DOHH2 (cell line): ENCODE measurements at regions not wholly inside any gene's neighbourhood (a gene's known extent, or its start where the extent isn't known, plus 50 kb on each side); places are given as distances from the start of the nearest gene placed in this dataset.

ENCODE experiments used
- H3F3A ChIP-seq: fragments of 200-600 bp; sonication (generic), shearing (Covaris generic); 2 replicates; pipeline ENCODE4 v1.6.0; 2016; ENCODE audit warnings: antibody characterized with exemption, mild to moderate bottlenecking; ENCODE audit not compliant: control insufficient read depth, insufficient read depth
- H3K27ac ChIP-seq: fragments of 200-600 bp; sonication (generic); 2 replicates; pipeline ENCODE4 v1.5.1; 2014; ENCODE audit warnings: low read depth, mild to moderate bottlenecking, low read length, moderate library complexity
- H3K27me3 ChIP-seq: fragments of 200-600 bp; sonication (generic); 2 replicates; pipeline ENCODE4 v1.6.1; 2014; ENCODE audit warnings: mild to moderate bottlenecking, low read length, mixed read lengths; ENCODE audit not compliant: control insufficient read depth
- H3K36me3 ChIP-seq: fragments of 200-600 bp; sonication (generic); 2 replicates; pipeline ENCODE4 v1.6.1; 2014; ENCODE audit warnings: mild to moderate bottlenecking, low read length, moderate library complexity, mixed read lengths; ENCODE audit not compliant: control insufficient read depth
- H3K4me1 ChIP-seq: fragments of 200-600 bp; sonication (generic); 2 replicates; pipeline ENCODE4 v1.6.1; 2014; ENCODE audit warnings: mild to moderate bottlenecking, low read length, mixed read lengths; ENCODE audit not compliant: control insufficient read depth
- H3K4me2 ChIP-seq: fragments of 200-600 bp; sonication (generic); 2 replicates; pipeline ENCODE4 v1.6.0; 2014; ENCODE audit warnings: mild to moderate bottlenecking, low read length, moderate library complexity
- H3K4me3 ChIP-seq: fragments of 200-600 bp; sonication (generic); 2 replicates; pipeline ENCODE4 v1.5.1; 2014; ENCODE audit warnings: mild to moderate bottlenecking, low read length, mixed read lengths
- H3K79me2 ChIP-seq: fragments of 200-600 bp; sonication (generic); 2 replicates; pipeline ENCODE4 v1.6.1; 2014; ENCODE audit warnings: mild to moderate bottlenecking, low read length, mixed read lengths; ENCODE audit not compliant: control insufficient read depth
- H3K9me2 ChIP-seq: fragments of 200-600 bp; sonication (generic); replicated peaks from 2 replicates; pipeline ENCODE4 v1.6.1; 2014; ENCODE audit warnings: mild to moderate bottlenecking, low read length, mixed read lengths; ENCODE audit not compliant: control insufficient read depth
- H3K9me3 ChIP-seq: fragments of 200-600 bp; sonication (generic); 2 replicates; pipeline ENCODE4 v1.6.1; 2014; ENCODE audit warnings: antibody characterized with exemption, low read length, mixed read lengths; ENCODE audit not compliant: control insufficient read depth, insufficient read depth
- H4K20me1 ChIP-seq: fragments of 200-600 bp; sonication (generic); 2 replicates; pipeline ENCODE4 v1.6.0; 2014; ENCODE audit warnings: low read depth, mild to moderate bottlenecking, antibody characterized with exemption, low read length, moderate library complexity; ENCODE audit not compliant: control insufficient read depth, insufficient read depth
- EZH2phosphoT487 ChIP-seq: fragments of 200-600 bp; sonication (generic); IDR thresholded peaks from 2 replicates; pipeline ENCODE4 v1.6.1; 2017; ENCODE audit warnings: borderline replicate concordance, mild to moderate bottlenecking, antibody characterized with exemption, low read length, moderate library complexity, mixed read lengths
- TF ChIP-seq, protein P1 (sequence below): fragments of 200-600 bp; sonication (generic); IDR thresholded peaks from one replicate; pipeline ENCODE4 v1.5.1; 2014; ENCODE audit warnings: antibody characterized with exemption, mild to moderate bottlenecking, low read depth, low read length; ENCODE audit not compliant: poor library complexity, severe bottlenecking

DNA sequence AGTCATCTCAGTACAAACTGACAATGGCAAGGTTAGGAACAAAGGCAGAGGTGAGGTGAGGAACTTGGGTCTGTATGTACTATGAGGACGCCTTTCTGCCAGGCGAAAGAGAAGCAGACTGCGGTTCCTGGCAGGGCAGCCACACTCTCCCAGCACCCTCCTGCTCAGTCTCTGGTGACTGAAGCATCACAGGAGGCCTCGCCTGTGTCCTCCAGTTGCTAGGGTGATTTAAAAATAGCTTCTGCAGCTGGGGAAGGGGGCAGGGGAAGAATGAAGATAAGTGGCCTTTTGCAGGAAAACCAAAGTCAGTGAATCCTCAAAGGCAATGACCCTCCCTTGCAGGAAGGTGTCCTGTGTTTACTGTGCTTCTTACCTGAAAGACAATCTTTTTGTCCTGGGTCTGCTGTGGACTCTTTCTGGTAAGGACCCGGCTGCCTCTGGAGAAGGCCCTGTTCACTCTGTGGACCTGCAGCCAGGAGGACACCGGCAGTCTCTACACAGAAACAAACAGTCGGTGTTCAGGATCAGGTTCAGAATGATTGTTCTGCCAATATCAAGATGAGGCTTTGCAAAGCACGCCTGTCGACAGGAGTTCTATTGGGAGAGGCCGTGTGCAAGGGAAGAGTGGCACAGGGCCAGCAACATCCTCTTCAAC lies 65.7 kb upstream of the DGKG start:
- Histone ChIP-seq H3K4me1 (peaks cover 6% of the 10 kb centered on the region; the same call in 1 of the 2 replicates), H3K4me2 (no peak overlapping the region), H3K27ac (no peak overlapping the region), H3K9me2 (no peaks in the 10 kb centered on the region), H3K4me3 (no peak overlapping the region), H3K36me3 (no peaks in the 10 kb centered on the region), H3K9me3 (no peaks in the 10 kb centered on the region), H3F3A (no peaks in the 10 kb centered on the region), H3K79me2 (no peaks in the 10 kb centered on the region), H4K20me1 (no peaks in the 10 kb centered on the region), H3K27me3 (peaks cover 3% of the 10 kb centered on the region; the same call in 1 of the 2 replicates)
- no peak for TF ChIP-seq EZH2phosphoT487
- TF ChIP-seq, protein P1, sequence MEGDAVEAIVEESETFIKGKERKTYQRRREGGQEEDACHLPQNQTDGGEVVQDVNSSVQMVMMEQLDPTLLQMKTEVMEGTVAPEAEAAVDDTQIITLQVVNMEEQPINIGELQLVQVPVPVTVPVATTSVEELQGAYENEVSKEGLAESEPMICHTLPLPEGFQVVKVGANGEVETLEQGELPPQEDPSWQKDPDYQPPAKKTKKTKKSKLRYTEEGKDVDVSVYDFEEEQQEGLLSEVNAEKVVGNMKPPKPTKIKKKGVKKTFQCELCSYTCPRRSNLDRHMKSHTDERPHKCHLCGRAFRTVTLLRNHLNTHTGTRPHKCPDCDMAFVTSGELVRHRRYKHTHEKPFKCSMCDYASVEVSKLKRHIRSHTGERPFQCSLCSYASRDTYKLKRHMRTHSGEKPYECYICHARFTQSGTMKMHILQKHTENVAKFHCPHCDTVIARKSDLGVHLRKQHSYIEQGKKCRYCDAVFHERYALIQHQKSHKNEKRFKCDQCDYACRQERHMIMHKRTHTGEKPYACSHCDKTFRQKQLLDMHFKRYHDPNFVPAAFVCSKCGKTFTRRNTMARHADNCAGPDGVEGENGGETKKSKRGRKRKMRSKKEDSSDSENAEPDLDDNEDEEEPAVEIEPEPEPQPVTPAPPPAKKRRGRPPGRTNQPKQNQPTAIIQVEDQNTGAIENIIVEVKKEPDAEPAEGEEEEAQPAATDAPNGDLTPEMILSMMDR, result no peak

DNA sequence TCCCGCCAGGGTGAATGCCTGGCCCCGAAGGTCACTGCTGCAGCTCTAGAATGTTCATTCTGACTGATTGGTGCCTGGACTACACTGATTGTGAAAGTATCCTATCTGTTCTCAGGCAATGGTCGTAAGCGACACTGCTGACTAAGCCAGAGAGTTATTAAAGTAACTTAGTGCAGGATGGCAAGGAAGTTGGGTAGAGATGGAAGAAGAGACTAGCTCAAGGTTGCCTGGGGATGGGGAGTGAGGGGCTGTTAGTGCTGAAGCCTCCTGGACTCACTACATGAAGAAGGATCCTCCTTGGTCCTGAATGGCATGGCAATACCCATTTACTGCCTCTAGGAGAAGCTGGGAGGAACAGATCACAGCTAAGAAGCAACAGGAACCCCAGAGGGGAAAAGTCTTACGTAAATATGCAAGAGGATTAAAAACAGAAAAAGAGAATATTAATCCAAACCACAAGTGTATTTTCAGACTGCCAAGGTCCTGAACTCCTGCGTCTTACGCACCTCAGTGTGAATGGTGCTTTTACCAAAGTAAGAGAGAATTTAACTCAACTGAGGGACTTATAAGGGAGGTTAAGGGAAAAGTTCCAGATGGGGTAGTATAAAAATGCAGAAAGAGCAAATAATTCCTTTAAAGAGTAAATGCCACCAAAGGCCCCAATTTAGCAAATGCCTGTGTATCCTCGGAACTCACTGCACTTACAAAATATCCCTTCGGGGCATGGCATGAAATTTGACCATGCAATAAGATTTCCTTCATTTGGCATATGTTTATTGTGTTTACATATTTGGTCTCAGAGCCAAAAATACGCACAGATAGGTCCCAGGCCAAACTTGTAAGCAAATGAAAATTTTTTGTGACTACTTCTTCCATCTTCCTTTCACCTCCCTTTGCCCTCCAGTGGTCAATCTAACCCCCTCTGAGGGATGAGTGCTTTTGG lies 64.0 kb upstream of the DGKG start:
- Histone ChIP-seq H3K79me2 (no peaks in the 10 kb centered on the region), H3K4me3 (no peak overlapping the region), H3K27me3 (peaks cover 8% of the 10 kb centered on the region), H3K9me3 (no peaks in the 10 kb centered on the region), H3K4me1 (peaks cover 6% of the 10 kb centered on the region; the same call in 1 of the 2 replicates), H4K20me1 (no peaks in the 10 kb centered on the region), H3K4me2 (no peak overlapping the region), H3K36me3 (no peaks in the 10 kb centered on the region), H3F3A (no peaks in the 10 kb centered on the region), H3K9me2 (no peaks in the 10 kb centered on the region), H3K27ac (no peak overlapping the region)
- TF ChIP-seq, protein P1, result no peak
- no peak for TF ChIP-seq EZH2phosphoT487

DNA sequence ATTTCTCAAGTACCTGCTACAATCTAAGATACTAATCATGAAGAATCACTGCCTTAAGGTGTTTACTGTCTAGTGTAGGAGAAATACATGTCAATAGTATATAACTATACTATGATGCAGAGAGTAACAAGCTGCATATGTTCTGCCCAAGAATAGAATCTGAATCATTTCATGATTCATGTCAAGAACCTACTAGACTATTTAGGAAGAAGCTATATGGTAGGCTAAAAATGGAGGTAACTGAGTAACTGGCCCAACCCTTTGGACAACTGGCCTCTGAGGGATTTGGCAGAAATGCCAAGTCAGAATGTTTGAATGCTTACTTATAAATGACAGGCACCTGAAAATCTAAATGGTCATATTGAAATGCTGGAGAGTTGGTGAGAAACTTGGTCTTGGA lies 59.9 kb upstream of the DGKG start:
- H3F3A ChIP-seq, result no peaks in the 10 kb centered on the region
- H3K4me3 ChIP-seq, result no peak overlapping the region
- peaks cover 3% of the 10 kb centered on the region; the same call in 1 of the 2 replicates for H3K4me1 ChIP-seq
- TF ChIP-seq EZH2phosphoT487, result no peak
- TF ChIP-seq, protein P1, result no peak
- no peaks in the 10 kb centered on the region for H3K79me2 ChIP-seq
- no peaks in the 10 kb centered on the region for H4K20me1 ChIP-seq
- no peaks in the 10 kb centered on the region for H3K36me3 ChIP-seq
- H3K9me3 ChIP-seq, result no peaks in the 10 kb centered on the region
- H3K27ac ChIP-seq, result no peak overlapping the region
- no peak overlapping the region for H3K4me2 ChIP-seq
- no peaks in the 10 kb centered on the region for H3K9me2 ChIP-seq
- H3K27me3 ChIP-seq, result peaks cover 25% of the 10 kb centered on the region
